Liver (tissue), 8 donors: ENCODE measurements at regions not wholly inside any gene's neighbourhood (a gene's known extent, or its start where the extent isn't known, plus 50 kb on each side); places are given as distances from the start of the nearest gene placed in this dataset.

Source experiments
- DNase-seq: peaks from one replicate; pipeline ENCODE4 v3.0.0-alpha.2; 2017; ENCODE audit warnings: low spot score
- H3K27ac ChIP-seq, 2 donors: one replicate each; pipeline ENCODE4 v1.7.0; 2013; ENCODE audit warnings: inconsistent platforms in 2 of 2, low read length in 2 of 2, control low read depth in 1 of 2, low read depth in 1 of 2, mild to moderate bottlenecking in 1 of 2
- H3K27me3 ChIP-seq, 4 donors: one replicate each; pipeline versions ENCODE4 v1.6.1 to v1.7.0; 2013; ENCODE audit warnings: low read length in 3 of 4, inconsistent platforms in 1 of 4, mild to moderate bottlenecking in 1 of 4, moderate library complexity in 1 of 4; ENCODE audit not compliant: control insufficient read depth in 4 of 4, insufficient read depth in 4 of 4
- H3K36me3 ChIP-seq, 4 donors: one replicate each; pipeline versions ENCODE4 v1.6.1 to v1.7.0; 2013; ENCODE audit warnings: low read length in 3 of 4, mild to moderate bottlenecking in 3 of 4, low read depth in 1 of 4, moderate library complexity in 1 of 4; ENCODE audit not compliant: control insufficient read depth in 4 of 4, insufficient read depth in 3 of 4
- H3K4me1 ChIP-seq, 4 donors: one replicate each; pipeline versions ENCODE4 v1.6.1 to v1.7.0; 2013; ENCODE audit warnings: low read length in 3 of 4, mild to moderate bottlenecking in 3 of 4, moderate library complexity in 1 of 4; ENCODE audit not compliant: control insufficient read depth in 4 of 4, insufficient read depth in 4 of 4
- H3K4me3 ChIP-seq, 3 donors: one replicate each; pipeline versions ENCODE4 v1.6.1 to v1.7.0; 2013; ENCODE audit warnings: low read length in 3 of 3, control low read depth in 1 of 3, low read depth in 1 of 3, mild to moderate bottlenecking in 1 of 3
- H3K9ac ChIP-seq, 2 donors: one replicate each; pipeline ENCODE4 v1.7.0; 2013; ENCODE audit warnings: low read length in 2 of 2, mild to moderate bottlenecking in 2 of 2, moderate library complexity in 2 of 2, control low read depth in 1 of 2, low read depth in 1 of 2
- H3K9me3 ChIP-seq, 4 donors: one replicate each; pipeline versions ENCODE4 v1.6.1 to v1.7.0; 2013; ENCODE audit warnings: low read length in 3 of 4; ENCODE audit not compliant: control insufficient read depth in 4 of 4
- CTCF ChIP-seq: fragments of 150-350 bp; IDR thresholded peaks from 2 replicates; pipeline ENCODE4 v1.5.1; 2017; ENCODE audit warnings: improper control_type of control experiment, low read depth, low read length; ENCODE audit not compliant: missing input control
- EGR1 ChIP-seq, 2 donors: IDR thresholded peaks; 2 replicates each; pipeline ENCODE4 v1.6.1; 2016 to 2018; ENCODE audit warnings: antibody characterized with exemption in 2 of 2, low read depth in 2 of 2
- FOXA1 ChIP-seq: IDR thresholded peaks from 2 replicates; pipeline ENCODE4 v1.6.1; 2016; ENCODE audit warnings: antibody characterized with exemption
- GABPA ChIP-seq, 2 donors: IDR thresholded peaks in 1 of 2; conservative IDR thresholded peaks in 1 of 2; 2 replicates each; pipeline ENCODE4 v1.6.1; 2016; ENCODE audit warnings: antibody characterized with exemption in 2 of 2, mild to moderate bottlenecking in 1 of 2, moderate library complexity in 1 of 2
- HNF4A ChIP-seq, 2 donors: conservative IDR thresholded peaks; 2 replicates each; pipeline ENCODE4 v1.6.1; 2016; ENCODE audit warnings: antibody characterized with exemption in 2 of 2, mild to moderate bottlenecking in 2 of 2
- HNF4G ChIP-seq: IDR thresholded peaks from 2 replicates; pipeline ENCODE4 v1.6.1; 2016; ENCODE audit warnings: antibody characterized with exemption
- JUND ChIP-seq, 2 donors: IDR thresholded peaks; 2 replicates each; pipeline ENCODE4 v1.6.1; 2016; ENCODE audit warnings: antibody characterized with exemption in 2 of 2
- NR2F2 ChIP-seq: IDR thresholded peaks from 2 replicates; pipeline ENCODE4 v1.6.1; 2016; ENCODE audit warnings: antibody characterized with exemption
- RAD21 ChIP-seq, 2 donors: IDR thresholded peaks; 2 replicates each; pipeline ENCODE4 v1.6.1; 2016; ENCODE audit warnings: antibody characterized with exemption in 2 of 2, mild to moderate bottlenecking in 2 of 2
- RXRA ChIP-seq, 2 donors: IDR thresholded peaks; 2 replicates each; pipeline ENCODE4 v1.6.1; 2017 to 2018; ENCODE audit warnings: antibody characterized with exemption in 2 of 2, mild to moderate bottlenecking in 1 of 2
- SP1 ChIP-seq: IDR thresholded peaks from 2 replicates; pipeline ENCODE4 v1.6.1; 2018; ENCODE audit warnings: antibody characterized with exemption, mild to moderate bottlenecking
- TAF1 ChIP-seq: conservative IDR thresholded peaks from 2 replicates; pipeline ENCODE4 v1.6.1; 2016; ENCODE audit warnings: antibody characterized with exemption, mild to moderate bottlenecking
- ZBTB33 ChIP-seq: IDR thresholded peaks from 2 replicates; pipeline ENCODE4 v1.6.1; 2016; ENCODE audit warnings: antibody characterized with exemption
- WGBS: extraction: QIAGEN DNeasy Blood & Tissue Kit; methylation state at CpG from one replicate; pipeline ENCODE4 v1.1.7; 2013; 5-methylcytosine and 5-hydroxymethylcytosine counted together
- TF ChIP-seq, protein P1 (sequence below): IDR thresholded peaks from 2 replicates; pipeline ENCODE4 v1.6.1; 2016; ENCODE audit warnings: antibody characterized with exemption, mild to moderate bottlenecking
- TF ChIP-seq, protein P2 (sequence below): IDR thresholded peaks from 2 replicates; pipeline ENCODE4 v1.6.1; 2016; ENCODE audit warnings: antibody characterized with exemption
- donor health status: healthy.
- donor health status: healthy.
- donor health status: healthy.
- donor health status: healthy.
- donor health status: healthy.

DNA sequence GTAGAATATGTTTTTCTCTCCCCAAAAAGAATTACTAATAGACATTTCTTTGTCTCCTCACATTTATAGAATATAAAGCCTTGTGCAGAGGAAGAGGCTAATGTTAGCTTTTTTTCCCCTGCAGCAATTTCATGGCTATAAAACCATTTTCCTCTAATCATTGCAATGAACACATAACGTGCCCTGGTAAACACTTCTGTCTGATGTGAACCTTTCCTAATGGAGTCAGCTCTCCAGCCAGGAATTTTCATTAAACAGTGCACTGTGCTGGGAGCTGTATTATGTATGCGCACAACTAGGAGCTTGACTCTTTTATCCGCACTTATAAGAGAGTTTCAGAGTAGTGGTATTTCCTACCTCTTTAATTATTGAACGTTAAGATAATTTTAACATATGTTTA lies 63.9 kb upstream of the SPATS2L start:
- DNase-seq, result no peak
- no peaks in the 10 kb centered on the region for H3K4me1 ChIP-seq
- H3K27me3 ChIP-seq, result no peaks in the 10 kb centered on the region
- H3K9ac ChIP-seq, result no peak overlapping the region
- 87% methylated on average over 4 of the region's 4 CpGs for WGBS
- TF ChIP-seq RXRA (IDR thresholded peaks at IDR 0.05) (no peak), TAF1 (no peak), HNF4G (no peak), EGR1 (IDR thresholded peaks at IDR 0.05; ENCODE audit: low read depth in 2 of 2) (no peak), HNF4A (conservative IDR thresholded peaks at IDR 0.05) (no peak), GABPA (IDR thresholded peaks at IDR 0.05 in 1 of 2, conservative IDR thresholded peaks at IDR 0.05 in 1 of 2) (no peak), ZBTB33 (no peak), FOXA1 (no peak), RAD21 (IDR thresholded peaks at IDR 0.05) (no peak), JUND (IDR thresholded peaks at IDR 0.05) (no peak), CTCF (no peak)
- no peak overlapping the region for H3K4me3 ChIP-seq
- no peaks in the 10 kb centered on the region for H3K36me3 ChIP-seq
- H3K27ac ChIP-seq, result no peak overlapping the region
- no peaks in the 10 kb centered on the region for H3K9me3 ChIP-seq

DNA sequence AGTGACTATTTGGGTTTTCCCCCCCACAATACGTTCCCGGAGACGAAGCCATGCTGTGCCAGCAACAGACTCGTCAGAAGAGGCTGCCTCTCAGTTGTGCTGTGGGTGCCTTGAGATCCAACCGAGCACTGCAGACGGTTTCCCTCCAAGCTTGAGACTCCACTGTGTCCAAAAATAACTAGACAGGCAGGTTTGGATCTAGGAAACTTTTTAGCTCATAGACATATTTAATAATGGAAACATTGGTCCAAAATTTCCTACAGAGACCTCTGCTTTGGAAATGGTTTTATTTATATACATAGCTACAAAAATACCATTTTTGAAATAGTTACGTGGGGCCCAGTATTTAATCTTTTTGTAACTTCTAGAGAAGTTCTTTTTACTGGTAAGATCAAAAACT lies 63.1 kb upstream of the SPATS2L start:
- no peak overlapping the region for H3K27ac ChIP-seq
- DNase-seq, result no peak
- TF ChIP-seq, protein P1, sequence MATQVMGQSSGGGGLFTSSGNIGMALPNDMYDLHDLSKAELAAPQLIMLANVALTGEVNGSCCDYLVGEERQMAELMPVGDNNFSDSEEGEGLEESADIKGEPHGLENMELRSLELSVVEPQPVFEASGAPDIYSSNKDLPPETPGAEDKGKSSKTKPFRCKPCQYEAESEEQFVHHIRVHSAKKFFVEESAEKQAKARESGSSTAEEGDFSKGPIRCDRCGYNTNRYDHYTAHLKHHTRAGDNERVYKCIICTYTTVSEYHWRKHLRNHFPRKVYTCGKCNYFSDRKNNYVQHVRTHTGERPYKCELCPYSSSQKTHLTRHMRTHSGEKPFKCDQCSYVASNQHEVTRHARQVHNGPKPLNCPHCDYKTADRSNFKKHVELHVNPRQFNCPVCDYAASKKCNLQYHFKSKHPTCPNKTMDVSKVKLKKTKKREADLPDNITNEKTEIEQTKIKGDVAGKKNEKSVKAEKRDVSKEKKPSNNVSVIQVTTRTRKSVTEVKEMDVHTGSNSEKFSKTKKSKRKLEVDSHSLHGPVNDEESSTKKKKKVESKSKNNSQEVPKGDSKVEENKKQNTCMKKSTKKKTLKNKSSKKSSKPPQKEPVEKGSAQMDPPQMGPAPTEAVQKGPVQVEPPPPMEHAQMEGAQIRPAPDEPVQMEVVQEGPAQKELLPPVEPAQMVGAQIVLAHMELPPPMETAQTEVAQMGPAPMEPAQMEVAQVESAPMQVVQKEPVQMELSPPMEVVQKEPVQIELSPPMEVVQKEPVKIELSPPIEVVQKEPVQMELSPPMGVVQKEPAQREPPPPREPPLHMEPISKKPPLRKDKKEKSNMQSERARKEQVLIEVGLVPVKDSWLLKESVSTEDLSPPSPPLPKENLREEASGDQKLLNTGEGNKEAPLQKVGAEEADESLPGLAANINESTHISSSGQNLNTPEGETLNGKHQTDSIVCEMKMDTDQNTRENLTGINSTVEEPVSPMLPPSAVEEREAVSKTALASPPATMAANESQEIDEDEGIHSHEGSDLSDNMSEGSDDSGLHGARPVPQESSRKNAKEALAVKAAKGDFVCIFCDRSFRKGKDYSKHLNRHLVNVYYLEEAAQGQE, result no peak
- TF ChIP-seq TAF1 (no peak), NR2F2 (no peak), SP1 (no peak), JUND (IDR thresholded peaks at IDR 0.05) (no peak), HNF4G (no peak), RAD21 (IDR thresholded peaks at IDR 0.05) (no peak)
- TF ChIP-seq, protein P2, sequence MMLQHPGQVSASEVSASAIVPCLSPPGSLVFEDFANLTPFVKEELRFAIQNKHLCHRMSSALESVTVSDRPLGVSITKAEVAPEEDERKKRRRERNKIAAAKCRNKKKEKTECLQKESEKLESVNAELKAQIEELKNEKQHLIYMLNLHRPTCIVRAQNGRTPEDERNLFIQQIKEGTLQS, result no peak
- H3K9ac ChIP-seq, result no peak overlapping the region
- no peaks in the 10 kb centered on the region for H3K27me3 ChIP-seq
- H3K4me3 ChIP-seq, result no peak overlapping the region
- H3K4me1 ChIP-seq, result no peaks in the 10 kb centered on the region
- H3K36me3 ChIP-seq, result no peaks in the 10 kb centered on the region
- 91% methylated on average over 7 of the region's 7 CpGs for WGBS
- no peaks in the 10 kb centered on the region for H3K9me3 ChIP-seq
